K562 (cell line): ENCODE measurements at regions not wholly inside any gene's neighbourhood (a gene's known extent, or its start where the extent isn't known, plus 50 kb on each side); places are given as distances from the start of the nearest gene placed in this dataset.

Source experiments
- ATAC-seq: fragments of 200-7000 bp; cut with Tn5 transposase; 3 replicates; pipeline ENCODE4 v1.9.1; 2020; ENCODE audit warnings: moderate library complexity
- BruUV-seq: library from RNA; stranded (reverse); fragments of 400-500 nt; replicated peaks from 2 replicates; lab custom pipeline; 2021; lab: Mats Ljungman, UMichigan
- CTCF ChIA-PET: fragments of 300-600 bp; formaldehyde crosslinking; extraction: SDS; loops from one replicate; lab custom pipeline; 2021; ENCODE audit warnings: low intra/inter-chr PET ratio; lab: Yijun Ruan, JAX
- POLR2A ChIA-PET: fragments of 300-600, 350-650 bp; sonication (Branson Sonifier 250); formaldehyde crosslinking; extraction: SDS; loops from one replicate; lab custom pipeline; 2021; ENCODE audit warnings: antibody characterized with exemption, inconsistent platforms; lab: Yijun Ruan, JAX
- DNase-seq, 4 experiments: peaks; one replicate each; pipeline versions ENCODE4 v3.0.0 to v3.0.0-alpha.2; 2011 to 2018; ENCODE audit warnings: low spot score in 3 of 4, mixed read lengths in 3 of 4; ENCODE audit errors: extremely low read depth in 1 of 4
- FAIRE-seq: peaks from 2 replicates; lab custom pipeline; 2011; peaks lifted over from hg19 to GRCh38; lab: Jason Lieb, UNC
- H2AFZ ChIP-seq: 2 replicates; pipeline ENCODE4 v1.6.0; 2011; ENCODE audit warnings: low read depth, low read length, control low read depth, inconsistent platforms
- H3K27ac ChIP-seq: fragments of 200-600 bp; 3 replicates; pipeline ENCODE4 v1.8.0; 2011; ENCODE audit warnings: low read depth, mild to moderate bottlenecking, control low read depth, inconsistent platforms, low read length, moderate library complexity, mixed read lengths; ENCODE audit errors: extremely low read depth
- H3K27me3 ChIP-seq, 2 experiments: fragments of 300-600 bp in 1 of 2; 2 replicates in 1 of 2; 3 replicates in 1 of 2; pipeline versions ENCODE4 v1.6.0 to v1.8.0; 2011; ENCODE audit warnings: inconsistent platforms in 2 of 2, low read length in 2 of 2, mild to moderate bottlenecking in 1 of 2, mixed read lengths in 1 of 2, moderate library complexity in 1 of 2; ENCODE audit not compliant: control insufficient read depth in 2 of 2, insufficient read depth in 2 of 2
- H3K36me3 ChIP-seq: fragments of 300-600 bp; 3 replicates; pipeline ENCODE4 v1.8.0; 2011; ENCODE audit warnings: mild to moderate bottlenecking, low read length, inconsistent platforms; ENCODE audit not compliant: control insufficient read depth, insufficient read depth
- H3K4me1 ChIP-seq, 2 experiments: fragments of 200-600 bp in 1 of 2; replicated peaks in 1 of 2; 2 replicates in 1 of 2; 3 replicates in 1 of 2; pipeline versions ENCODE4 v1.5.1 to v1.8.0; 2011; ENCODE audit warnings: inconsistent platforms in 2 of 2, low read length in 2 of 2, mild to moderate bottlenecking in 1 of 2, mixed read lengths in 1 of 2, moderate library complexity in 1 of 2; ENCODE audit not compliant: control insufficient read depth in 2 of 2, insufficient read depth in 2 of 2
- H3K4me2 ChIP-seq: 2 replicates; pipeline ENCODE4 v1.6.1; 2011; ENCODE audit warnings: low read length, control low read depth, inconsistent platforms, mixed read lengths; ENCODE audit not compliant: insufficient read depth
- H3K4me3 ChIP-seq: fragments of 200-600 bp; sonication (generic), shearing (Covaris generic); 2 replicates; pipeline ENCODE4 v1.5.1; 2016; ENCODE audit warnings: control low read depth, inconsistent platforms
- H3K79me2 ChIP-seq: fragments of 200-600 bp; 3 replicates; pipeline ENCODE4 v1.8.0; 2011; ENCODE audit warnings: low read length, inconsistent platforms; ENCODE audit not compliant: control insufficient read depth, insufficient read depth
- H3K9ac ChIP-seq, 2 experiments: 2 replicates each; pipeline versions ENCODE4 v1.6.0 to v1.6.1; 2011; ENCODE audit warnings: low read depth in 2 of 2, low read length in 2 of 2, control low read depth in 1 of 2, inconsistent platforms in 1 of 2, mild to moderate bottlenecking in 1 of 2, mixed read lengths in 1 of 2; ENCODE audit not compliant: insufficient read depth in 1 of 2
- H3K9me1 ChIP-seq: one replicate; pipeline ENCODE4 v1.6.0; 2011; ENCODE audit warnings: inconsistent platforms, mild to moderate bottlenecking, low read length, moderate library complexity; ENCODE audit not compliant: control insufficient read depth, insufficient read depth
- H3K9me3 ChIP-seq: replicated peaks from 2 replicates; pipeline ENCODE4 v1.5.1; 2011; ENCODE audit warnings: low read depth, low read length, inconsistent platforms; ENCODE audit not compliant: control insufficient read depth, insufficient read depth
- H4K20me1 ChIP-seq: replicated peaks from 2 replicates; pipeline ENCODE4 v1.6.1; 2011; ENCODE audit warnings: low read length, inconsistent platforms, mixed read lengths; ENCODE audit not compliant: control insufficient read depth, insufficient read depth
- CEBPG ChIP-seq, 3 experiments: fragments of 200-800 bp in 1 of 3; sonication (Bioruptor generic) in 1 of 3; sonication (generic) in 1 of 3; formaldehyde crosslinking in 1 of 3; IDR thresholded peaks in 2 of 3; conservative IDR thresholded peaks in 1 of 3; 2 replicates each; pipeline versions ENCODE4 v1.6.1 to v1.8.0; 2016 to 2022; ENCODE audit warnings: missing compliant biosample characterization in 2 of 3, missing genetic modification characterization in 2 of 3, mild to moderate bottlenecking in 1 of 3, missing genetic modification reagents in 1 of 3
- FOXA1 ChIP-seq: fragments of 450-650 bp; IDR thresholded peaks from 2 replicates; pipeline ENCODE4 v1.6.1; 2016; ENCODE audit warnings: mild to moderate bottlenecking, borderline replicate concordance
- ZNF263 ChIP-seq: sonication (generic); formaldehyde crosslinking; IDR thresholded peaks from 2 replicates; pipeline ENCODE4 v1.8.0; 2022; ENCODE audit warnings: mild to moderate bottlenecking, missing genetic modification reagents, borderline replicate concordance
- WGBS: fragments of 100-300 bp; shearing (Covaris generic); methylation state at CpG from one replicate; pipeline ENCODE4 v1.1.6; 2016; ENCODE audit warnings: low coverage, mixed read lengths; ENCODE audit not compliant: insufficient coverage; ENCODE audit errors: missing lambda C conversion rate; 5-methylcytosine and 5-hydroxymethylcytosine counted together
- in situ Hi-C: fragments of 300-500 bp; cut with MboI; formaldehyde crosslinking; loops from 4 replicates; pipeline ENCODE4 v1.15.0; 2018; ENCODE audit warnings: inconsistent platforms, mixed read lengths
- intact Hi-C: fragments of 100-400 bp; cut with micrococcal nuclease; formaldehyde crosslinking; loops from 2 replicates; pipeline ENCODE4 v1.14.2; 2022
- TF ChIP-seq, protein P1 (sequence below): sonication (generic); formaldehyde crosslinking; IDR thresholded peaks from 2 replicates; pipeline ENCODE4 v1.9.0; 2022; ENCODE audit warnings: mild to moderate bottlenecking, missing genetic modification reagents
- TF ChIP-seq, protein P2 (sequence below): fragments of 250-450 bp; sonication (Bioruptor Pico); IDR thresholded peaks from 2 replicates; pipeline ENCODE4 v1.4.0; 2020; ENCODE audit warnings: mild to moderate bottlenecking, moderate library complexity, borderline replicate concordance

DNA sequence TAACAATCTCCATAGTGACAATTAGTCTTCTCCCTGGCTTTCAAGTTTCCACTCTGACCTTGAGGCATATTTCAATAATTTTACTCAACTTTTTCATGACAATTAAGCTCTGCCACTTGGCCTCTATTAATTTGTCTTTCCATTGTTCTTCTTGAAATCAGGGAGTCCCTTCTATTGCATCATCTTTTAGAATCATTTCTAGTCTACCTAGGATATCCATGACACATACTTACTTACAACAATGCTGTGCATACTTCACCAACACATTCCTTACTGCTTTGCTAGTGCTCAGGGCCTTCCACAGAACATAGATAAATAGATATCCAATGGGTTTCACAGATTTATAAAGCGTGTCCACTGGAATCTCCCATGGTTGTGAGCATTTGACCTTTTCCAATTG lies 331.5 kb upstream of the LRP1B start:
- Histone ChIP-seq H3K4me3 (no peak overlapping the region), H2AFZ (no peak overlapping the region), H4K20me1 (no peaks in the 10 kb centered on the region), H3K79me2 (no peaks in the 10 kb centered on the region), H3K9me3 (0 out of 2 replicates have a peak, but pooled peaks cover 2% of the 10 kb centered on the region), H3K9me1 (no peaks in the 10 kb centered on the region), H3K36me3 (no peaks in the 10 kb centered on the region), H3K27me3 (no peaks in the 10 kb centered on the region), H3K9ac (no peak overlapping the region), H3K4me2 (no peak overlapping the region), H3K4me1 (no peaks in the 10 kb centered on the region), H3K27ac (no peak overlapping the region)
- intact Hi-C loops (no loop called here), in situ Hi-C loops (no loop called here)
- TF ChIP-seq, protein P1, sequence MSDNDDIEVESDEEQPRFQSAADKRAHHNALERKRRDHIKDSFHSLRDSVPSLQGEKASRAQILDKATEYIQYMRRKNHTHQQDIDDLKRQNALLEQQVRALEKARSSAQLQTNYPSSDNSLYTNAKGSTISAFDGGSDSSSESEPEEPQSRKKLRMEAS (CRISPR knock-in tag): no peak
- TF ChIP-seq, protein P2, sequence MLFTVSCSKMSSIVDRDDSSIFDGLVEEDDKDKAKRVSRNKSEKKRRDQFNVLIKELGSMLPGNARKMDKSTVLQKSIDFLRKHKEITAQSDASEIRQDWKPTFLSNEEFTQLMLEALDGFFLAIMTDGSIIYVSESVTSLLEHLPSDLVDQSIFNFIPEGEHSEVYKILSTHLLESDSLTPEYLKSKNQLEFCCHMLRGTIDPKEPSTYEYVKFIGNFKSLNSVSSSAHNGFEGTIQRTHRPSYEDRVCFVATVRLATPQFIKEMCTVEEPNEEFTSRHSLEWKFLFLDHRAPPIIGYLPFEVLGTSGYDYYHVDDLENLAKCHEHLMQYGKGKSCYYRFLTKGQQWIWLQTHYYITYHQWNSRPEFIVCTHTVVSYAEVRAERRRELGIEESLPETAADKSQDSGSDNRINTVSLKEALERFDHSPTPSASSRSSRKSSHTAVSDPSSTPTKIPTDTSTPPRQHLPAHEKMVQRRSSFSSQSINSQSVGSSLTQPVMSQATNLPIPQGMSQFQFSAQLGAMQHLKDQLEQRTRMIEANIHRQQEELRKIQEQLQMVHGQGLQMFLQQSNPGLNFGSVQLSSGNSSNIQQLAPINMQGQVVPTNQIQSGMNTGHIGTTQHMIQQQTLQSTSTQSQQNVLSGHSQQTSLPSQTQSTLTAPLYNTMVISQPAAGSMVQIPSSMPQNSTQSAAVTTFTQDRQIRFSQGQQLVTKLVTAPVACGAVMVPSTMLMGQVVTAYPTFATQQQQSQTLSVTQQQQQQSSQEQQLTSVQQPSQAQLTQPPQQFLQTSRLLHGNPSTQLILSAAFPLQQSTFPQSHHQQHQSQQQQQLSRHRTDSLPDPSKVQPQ (CRISPR knock-in tag): no peak
- TF ChIP-seq FOXA1: no peak
- TF ChIP-seq ZNF263: no peak
- no peak for TF ChIP-seq CEBPG (CRISPR knock-in tag; IDR thresholded peaks at IDR 0.05)
- TF ChIP-seq CEBPG (tag; conservative IDR thresholded peaks at IDR 0.05 in 1 of 2, IDR thresholded peaks at IDR 0.05 in 1 of 2): peak in 1 of 2 experiments; percentile 70; a peak in 2 of 4 replicates
- CTCF ChIA-PET: no interaction called here
- no peak for DNase-seq
- no peak for ATAC-seq
- POLR2A ChIA-PET: no interaction called here
- BruUV-seq: no TSS peak
- FAIRE-seq: no peak
- 5% methylated on average over 1 of the region's 1 CpG for WGBS
